Activated naive CD4-positive, alpha-beta T cell treated with anti-CD3 and anti-CD28 coated beads, Interleukin-2, amount 50 U/mL, for 24 hours (primary cell): ENCODE measurements at regions not wholly inside any gene's neighbourhood (a gene's known extent, or its start where the extent isn't known, plus 50 kb on each side); places are given as distances from the start of the nearest gene placed in this dataset.

Source experiments
- H3K27ac Mint-ChIP-seq: one replicate; pipeline ENCODE4 v1.8.0; 2021; ENCODE audit warnings: mild to moderate bottlenecking, mixed read lengths
- H3K27me3 Mint-ChIP-seq: one replicate; pipeline ENCODE4 v1.8.0; 2021; ENCODE audit warnings: mixed read lengths
- H3K36me3 Mint-ChIP-seq: one replicate; pipeline ENCODE4 v1.8.0; 2021; ENCODE audit warnings: mixed read lengths
- H3K4me1 Mint-ChIP-seq: one replicate; pipeline ENCODE4 v1.8.0; 2021; ENCODE audit warnings: mixed read lengths
- H3K4me3 Mint-ChIP-seq: one replicate; pipeline ENCODE4 v1.8.0; 2021; ENCODE audit warnings: mild to moderate bottlenecking, mixed read lengths
- H3K9me3 Mint-ChIP-seq: one replicate; pipeline ENCODE4 v1.8.0; 2021; ENCODE audit warnings: mixed read lengths

- no peaks in the 10 kb centered on the region for H3K4me1 Mint-ChIP-seq
- H3K27ac Mint-ChIP-seq, result no peak overlapping the region
- H3K4me3 Mint-ChIP-seq, result no peak overlapping the region
- peaks cover 1% of the 10 kb centered on the region for H3K27me3 Mint-ChIP-seq
- no peaks in the 10 kb centered on the region for H3K36me3 Mint-ChIP-seq
- no peaks in the 10 kb centered on the region for H3K9me3 Mint-ChIP-seq
These were observed 62.8 kb upstream of the EDNRB start for GRCh38 chr13:77981281-77981881.

GRCh38 chr13:77980592-77980991 is 62.0 kb upstream of the EDNRB start:
- no peaks in the 10 kb centered on the region for H3K4me1 Mint-ChIP-seq
- H3K36me3 Mint-ChIP-seq, result no peaks in the 10 kb centered on the region
- no peak overlapping the region for H3K4me3 Mint-ChIP-seq
- H3K9me3 Mint-ChIP-seq, result no peaks in the 10 kb centered on the region
- H3K27ac Mint-ChIP-seq, result no peak overlapping the region
- no peaks in the 10 kb centered on the region for H3K27me3 Mint-ChIP-seq

GRCh38 chr13:77979721-77980385 is 61.2 kb upstream of the EDNRB start:
- Mint-ChIP-seq H3K27ac (no peak overlapping the region), H3K4me3 (no peak overlapping the region), H3K9me3 (peaks cover 2% of the 10 kb centered on the region), H3K4me1 (no peaks in the 10 kb centered on the region), H3K36me3 (no peaks in the 10 kb centered on the region), H3K27me3 (no peaks in the 10 kb centered on the region)

- H3K4me1 Mint-ChIP-seq, result no peaks in the 10 kb centered on the region
- H3K9me3 Mint-ChIP-seq, result peaks cover 7% of the 10 kb centered on the region
These were observed 56.9 kb upstream of the EDNRB start for GRCh38 chr13:77975358-77976042.

GRCh38 chr13:77969299-77969698 is 50.7 kb upstream of the EDNRB start:
- no peaks in the 10 kb centered on the region for H3K4me1 Mint-ChIP-seq
- H3K36me3 Mint-ChIP-seq, result no peaks in the 10 kb centered on the region
- no peaks in the 10 kb centered on the region for H3K9me3 Mint-ChIP-seq
- H3K4me3 Mint-ChIP-seq, result no peak overlapping the region
- no peaks in the 10 kb centered on the region for H3K27me3 Mint-ChIP-seq
- H3K27ac Mint-ChIP-seq, result no peak overlapping the region

More at GRCh38 chr13:77975358-77976042, 56.9 kb upstream of the EDNRB start:
- no peak overlapping the region for H3K27ac Mint-ChIP-seq
- no peaks in the 10 kb centered on the region for H3K36me3 Mint-ChIP-seq
- H3K4me3 Mint-ChIP-seq, result no peak overlapping the region
- no peaks in the 10 kb centered on the region for H3K27me3 Mint-ChIP-seq
